ENCODE measurements at regions not wholly inside any gene's neighbourhood (a gene's known extent, or its start where the extent isn't known, plus 50 kb on each side); places are given as distances from the start of the nearest gene placed in this dataset.

- intact Hi-C loops (cut with DNase I): no loop called here
- DNase-seq: no peak
Observed at GRCh38 chr16:60748366-60748765, 1287.9 kb downstream of the CDH8 start.

- intact Hi-C loops (cut with DNase I): no loop called here
- DNase-seq: no peak
Observed at GRCh38 chr16:60744198-60744597, 1292.0 kb downstream of the CDH8 start.

- peak in 2 of 42 donors; percentile 1 to 3 for DNase-seq
- intact Hi-C loops (cut with DNase I): no loop called here
Observed at GRCh38 chr16:60741810-60742209, 1294.4 kb downstream of the CDH8 start.

- intact Hi-C loops (cut with DNase I): no loop called here
- DNase-seq: no peak
Observed at GRCh38 chr16:60739737-60740683, 1296.2 kb downstream of the CDH8 start.

DNA sequence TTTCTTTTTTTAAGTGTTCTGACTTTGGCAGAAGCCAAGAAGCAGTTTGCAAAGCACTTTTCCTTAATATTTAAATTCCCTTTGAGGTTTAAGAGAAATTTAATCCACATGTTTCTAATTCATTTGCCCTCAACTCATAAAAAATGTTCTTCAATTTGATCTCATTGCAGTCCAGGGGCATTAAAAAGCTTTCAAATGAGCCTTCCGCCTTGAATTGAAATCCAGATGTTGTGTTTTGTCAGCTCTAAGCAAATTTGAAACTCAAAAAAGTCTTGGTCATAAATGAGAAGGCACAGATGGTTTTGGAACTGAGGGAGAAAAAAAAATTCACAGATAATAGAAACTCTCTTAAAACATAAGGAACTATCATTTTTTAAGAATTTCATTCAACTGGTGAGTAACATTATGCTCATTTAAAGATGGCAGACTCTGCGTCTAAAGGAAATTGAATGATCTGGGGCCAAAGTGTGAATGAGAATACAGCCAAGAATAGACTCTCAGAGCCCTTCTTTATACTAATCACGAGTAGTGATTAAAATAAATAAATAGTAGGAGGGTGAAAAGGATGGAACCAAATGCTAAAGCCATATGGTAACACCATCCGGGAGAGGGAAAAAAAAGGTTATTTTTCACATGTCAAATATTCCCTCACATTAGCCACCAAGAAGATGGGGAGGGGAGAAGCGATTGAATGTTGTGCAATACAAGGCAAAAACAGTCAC lies 1304.7 kb downstream of the CDH8 start:
- intact Hi-C loops (cut with DNase I): no loop called here
- DNase-seq: no peak

DNA sequence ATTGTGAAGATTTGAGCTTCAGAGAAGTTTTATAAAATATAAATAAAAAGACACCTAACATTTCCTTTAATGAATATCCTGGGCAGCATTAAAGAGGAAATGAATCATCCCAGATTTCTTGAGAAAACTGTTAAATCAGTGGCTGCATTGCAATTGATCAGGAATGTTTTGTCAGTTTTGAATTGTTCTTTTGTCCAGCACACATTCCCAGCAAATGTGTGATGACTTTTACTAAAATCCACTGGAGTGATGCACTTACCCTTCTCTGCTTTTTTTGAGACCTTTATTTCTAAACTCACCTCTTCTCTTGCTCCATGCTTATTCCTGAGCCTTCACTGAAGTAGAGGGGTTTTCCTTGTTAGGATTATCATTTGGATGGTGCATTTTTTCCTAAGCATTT lies 1307.2 kb downstream of the CDH8 start:
- DNase-seq: no peak
- intact Hi-C loops (cut with DNase I): no loop called here

- intact Hi-C loops (cut with DNase I): no loop called here
- DNase-seq: no peak
Observed at GRCh38 chr16:60727851-60728250, 1308.4 kb downstream of the CDH8 start.

GRCh38 chr16:60720060-60720459 lies 1316.2 kb downstream of the CDH8 start:
- intact Hi-C loops (cut with DNase I): no loop called here
- no peak for DNase-seq

- intact Hi-C loops (cut with DNase I): no loop called here
- no peak for DNase-seq
Observed at GRCh38 chr16:60717808-60718207, 1318.4 kb downstream of the CDH8 start.

- no peak for DNase-seq
- intact Hi-C loops (cut with DNase I): no loop called here
Observed at GRCh38 chr16:60712144-60712543, 1324.1 kb downstream of the CDH8 start.

GRCh38 chr16:60704726-60705125 lies 1331.5 kb downstream of the CDH8 start:
- no peak for DNase-seq
- intact Hi-C loops (cut with DNase I): no loop called here

DNA sequence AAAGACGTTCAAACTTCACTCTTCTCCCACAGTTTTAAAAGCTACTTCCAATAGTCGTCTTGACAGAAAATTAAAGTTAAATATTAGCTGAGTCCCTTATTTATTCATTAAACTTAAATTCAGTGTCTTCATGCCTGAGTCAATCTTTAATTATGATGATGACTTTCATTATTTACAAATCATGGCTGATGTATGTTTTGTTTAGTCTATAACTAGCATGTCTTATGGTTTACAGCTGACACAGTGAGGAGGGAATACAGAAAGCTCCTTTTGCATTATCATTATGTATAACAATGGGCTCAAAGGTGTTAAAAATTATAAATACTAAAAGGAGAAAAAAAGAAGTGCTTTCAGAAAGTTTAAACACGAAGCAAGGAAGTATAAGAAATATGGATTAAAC lies 1333.1 kb downstream of the CDH8 start:
- DNase-seq: no peak
- intact Hi-C loops (cut with DNase I): no loop called here

DNA sequence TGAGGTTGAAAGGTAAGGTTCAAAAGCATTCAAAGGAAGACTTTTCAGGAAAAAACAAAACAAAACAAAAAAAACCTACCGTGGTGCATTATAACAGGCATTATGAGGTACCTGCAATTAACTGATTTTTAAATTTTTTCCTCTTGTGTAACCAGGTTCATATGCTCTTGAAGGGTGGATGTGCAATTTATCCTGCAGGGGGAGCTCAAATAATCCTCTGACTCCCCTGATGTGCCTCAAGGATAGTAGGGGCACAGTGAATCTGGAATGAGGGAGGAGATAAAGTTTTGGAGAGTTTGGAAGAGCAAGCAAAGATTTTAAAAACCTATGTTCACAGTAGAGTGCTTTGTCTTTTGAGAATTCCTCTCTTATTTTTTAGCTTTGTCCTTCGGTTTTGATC lies 1349.4 kb downstream of the CDH8 start:
- no peak for DNase-seq
- intact Hi-C loops (cut with DNase I): no loop called here

DNA sequence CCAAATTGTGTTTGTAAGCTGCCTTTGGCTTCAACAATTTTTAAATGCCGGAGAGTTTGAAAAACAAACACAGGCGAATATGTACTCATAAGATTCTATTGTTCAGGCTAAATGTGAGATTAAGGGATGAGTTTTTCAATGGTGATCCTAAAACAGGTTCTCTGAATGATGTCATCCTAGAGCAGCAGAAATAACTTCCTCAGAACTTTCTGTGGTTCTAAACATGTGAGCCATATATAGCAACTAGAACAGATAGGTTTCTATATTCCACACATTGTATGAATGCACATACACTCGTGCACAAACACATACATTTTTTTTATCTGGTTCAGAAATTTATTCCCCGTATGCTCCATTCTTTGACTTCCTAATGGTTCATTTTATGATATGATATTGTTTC lies 1352.2 kb downstream of the CDH8 start:
- no peak for DNase-seq
- intact Hi-C loops (cut with DNase I): no loop called here

DNA sequence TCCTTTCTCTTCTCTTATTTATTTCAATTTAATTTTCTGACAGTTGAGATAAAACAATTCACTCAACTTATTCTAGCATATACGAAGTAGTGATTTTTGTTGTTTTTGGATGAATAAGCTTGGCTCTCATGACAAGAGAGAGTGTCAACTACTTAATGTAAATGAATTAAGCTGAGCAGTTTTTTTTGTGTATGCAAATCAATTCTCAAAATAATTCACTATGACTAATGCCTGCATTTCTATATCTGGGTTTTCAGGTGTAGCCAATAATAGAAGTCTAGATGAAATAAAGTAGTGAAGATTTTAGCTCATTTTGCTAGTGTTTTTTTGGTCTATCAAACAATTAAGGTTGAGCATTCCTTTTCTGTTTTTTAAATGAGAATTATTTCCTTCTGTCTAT lies 1354.0 kb downstream of the CDH8 start:
- DNase-seq: no peak
- intact Hi-C loops (cut with DNase I): no loop called here

DNA sequence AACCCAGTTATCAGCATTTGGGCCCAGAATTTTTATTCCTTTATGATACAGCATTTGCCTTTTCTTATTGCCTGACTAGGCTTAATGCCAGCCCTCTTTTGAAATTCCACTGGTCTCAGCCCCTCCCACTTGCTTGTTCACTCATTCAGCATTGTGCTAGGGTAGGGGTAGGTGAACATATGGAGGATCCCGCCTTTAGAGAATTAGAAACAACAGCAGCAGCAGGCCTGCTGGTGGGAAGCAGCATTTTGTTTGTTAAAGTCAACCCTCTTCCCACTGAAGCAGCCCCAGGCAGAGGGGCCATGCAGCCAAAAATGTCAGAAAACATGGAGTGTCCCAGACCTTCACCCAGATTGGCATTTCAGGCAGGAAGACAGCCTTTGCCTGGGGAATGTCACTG lies 1355.2 kb downstream of the CDH8 start:
- intact Hi-C loops (cut with DNase I): no loop called here
- no peak for DNase-seq

DNA sequence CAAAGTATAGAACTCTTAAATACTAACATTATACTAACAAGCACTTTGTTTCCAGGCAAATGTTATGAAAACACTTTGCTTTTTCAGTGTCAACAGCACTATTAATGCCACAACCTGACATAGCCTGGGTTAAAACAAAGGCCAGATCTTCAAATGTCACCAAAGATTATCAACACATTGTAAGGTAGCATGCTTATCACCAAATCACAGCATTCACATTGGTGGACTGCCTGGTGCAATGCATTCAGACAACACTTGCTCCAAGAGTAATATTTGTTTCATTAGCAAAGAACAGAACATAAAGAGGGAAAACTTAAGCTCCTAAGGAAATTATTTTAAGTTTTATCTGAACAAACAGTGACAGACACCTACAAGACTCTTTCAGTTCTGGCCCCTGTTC lies 1361.2 kb downstream of the CDH8 start:
- DNase-seq: no peak
- intact Hi-C loops (cut with DNase I): no loop called here

DNA sequence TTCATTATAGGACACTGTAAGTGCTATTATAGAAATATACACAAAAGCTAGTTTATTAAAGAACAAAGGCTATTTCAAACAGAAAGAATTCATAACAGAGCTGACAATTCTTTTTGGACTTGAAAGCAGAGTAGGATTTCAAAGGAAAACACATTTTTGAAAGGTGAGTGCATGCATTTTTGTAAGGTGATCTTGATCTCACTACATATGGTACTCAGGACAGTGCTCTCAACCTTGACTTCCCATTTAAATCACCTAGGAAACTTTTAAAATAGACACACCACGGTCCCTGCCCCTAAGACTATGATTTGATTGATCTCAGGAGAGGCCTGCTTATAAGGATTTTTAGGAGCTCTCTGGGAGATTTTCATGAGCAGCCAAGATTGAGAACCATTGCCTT lies 1362.0 kb downstream of the CDH8 start:
- intact Hi-C loops (cut with DNase I): no loop called here
- no peak for DNase-seq

DNA sequence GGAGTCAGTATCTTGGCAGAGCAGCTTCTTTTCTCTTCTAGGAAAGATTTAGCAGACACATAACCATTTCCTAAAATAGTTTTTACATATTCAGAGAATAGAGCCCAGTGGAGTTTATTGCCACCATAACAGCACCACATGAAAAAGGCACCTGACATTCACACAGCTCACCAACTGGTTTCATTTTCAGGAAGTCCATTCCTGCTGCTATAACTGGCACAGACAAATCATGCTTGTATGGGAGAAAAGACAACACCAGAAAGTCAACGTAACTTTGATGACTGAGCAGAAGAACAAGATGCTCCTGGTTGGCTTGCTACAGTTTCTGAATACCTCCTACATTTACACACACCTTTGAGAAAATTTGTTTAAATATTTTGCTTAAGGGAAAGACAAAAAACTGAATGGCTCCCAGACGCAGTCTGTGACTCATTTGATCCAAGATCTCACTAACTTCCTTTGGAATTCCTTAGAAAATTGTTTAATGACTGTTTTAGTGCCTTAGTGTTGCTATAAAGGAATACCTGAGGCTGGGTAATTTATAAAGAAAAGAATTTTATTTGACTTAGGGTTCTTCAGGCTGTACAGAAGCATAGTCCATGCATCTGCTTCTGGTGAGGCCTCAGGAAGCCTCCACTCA lies 1380.6 kb downstream of the CDH8 start:
- DNase-seq: no peak
- intact Hi-C loops (cut with DNase I): no loop called here

GRCh38 chr16:60651346-60651745 lies 1384.9 kb downstream of the CDH8 start:
- intact Hi-C loops (cut with DNase I): no loop called here
- no peak for DNase-seq

Data from head of caudate nucleus (tissue), 42 donors.